Muscle layer of colon (tissue), 2 donors: ENCODE measurements at regions not wholly inside any gene's neighbourhood (a gene's known extent, or its start where the extent isn't known, plus 50 kb on each side); places are given as distances from the start of the nearest gene placed in this dataset.

Experiments
- H3K27ac ChIP-seq: one replicate; pipeline ENCODE4 v1.7.0; 2013; ENCODE audit warnings: low read depth, mild to moderate bottlenecking, low read length, moderate library complexity
- H3K27me3 ChIP-seq, 2 donors: one replicate each; pipeline ENCODE4 v1.7.0; 2013; ENCODE audit warnings: low read length in 2 of 2, mild to moderate bottlenecking in 2 of 2; ENCODE audit not compliant: insufficient read depth in 2 of 2, control insufficient read depth in 1 of 2
- H3K36me3 ChIP-seq: one replicate; pipeline ENCODE4 v1.7.0; 2013; ENCODE audit warnings: mild to moderate bottlenecking, low read length; ENCODE audit not compliant: insufficient read depth
- H3K4me1 ChIP-seq: one replicate; pipeline ENCODE4 v1.7.0; 2013; ENCODE audit warnings: mild to moderate bottlenecking, low read length; ENCODE audit not compliant: insufficient read depth
- H3K4me3 ChIP-seq, 2 donors: one replicate each; pipeline ENCODE4 v1.7.0; 2013; ENCODE audit warnings: low read length in 2 of 2, low read depth in 1 of 2, mild to moderate bottlenecking in 1 of 2, moderate library complexity in 1 of 2
- H3K9ac ChIP-seq: one replicate; pipeline ENCODE4 v1.7.0; 2013; ENCODE audit warnings: low read length
- H3K9me3 ChIP-seq: one replicate; pipeline ENCODE4 v1.7.0; 2013; ENCODE audit warnings: mild to moderate bottlenecking, low read length
- donor health status: abdominal sarcoma.
- donor health status: Adenocarcinoma of cecum.

DNA sequence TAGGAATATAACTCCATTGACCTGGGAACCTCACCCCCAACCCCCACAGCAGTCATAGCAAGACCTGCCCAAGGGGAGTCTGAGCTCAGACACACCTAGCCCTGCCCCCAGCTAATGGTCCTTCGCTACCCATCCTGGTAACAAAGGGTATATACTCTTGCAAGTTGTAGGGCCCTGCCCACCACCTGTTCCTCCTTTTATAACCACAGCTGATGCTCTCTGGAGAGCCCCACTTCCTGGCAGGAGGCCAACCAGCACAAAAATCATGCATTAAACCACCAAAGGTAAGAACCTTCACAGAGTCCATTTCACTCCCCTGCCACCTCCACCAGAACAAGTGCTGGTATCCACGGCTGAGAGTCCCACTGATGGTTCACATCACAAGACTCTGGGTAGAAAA is 1195.3 kb upstream of the SEMA6A start:
- H3K27me3 ChIP-seq: no peaks in the 10 kb centered on the region
- H3K9me3 ChIP-seq: no peaks in the 10 kb centered on the region
- no peak overlapping the region for H3K9ac ChIP-seq
- H3K4me3 ChIP-seq: no peak overlapping the region
- no peaks in the 10 kb centered on the region for H3K4me1 ChIP-seq
- no peak overlapping the region for H3K27ac ChIP-seq
- no peaks in the 10 kb centered on the region for H3K36me3 ChIP-seq

DNA sequence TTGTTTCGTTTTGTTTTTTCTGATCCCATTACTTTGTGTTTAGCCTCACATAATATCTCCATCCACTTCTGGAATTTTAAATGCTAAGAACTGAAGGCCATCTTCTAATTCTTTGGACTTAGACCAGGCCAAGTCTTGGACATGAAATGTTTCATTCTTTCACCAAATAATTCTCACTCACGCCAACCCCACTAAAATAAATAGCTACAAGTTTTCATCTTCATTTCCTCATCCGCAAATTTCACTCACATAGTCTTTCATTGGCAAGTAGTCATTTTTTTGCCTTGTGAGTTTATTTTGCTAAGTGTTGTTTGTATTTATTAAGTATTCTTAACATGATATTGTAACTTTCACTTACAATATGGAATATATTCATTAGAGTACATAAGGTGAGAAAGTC is 1188.6 kb upstream of the SEMA6A start:
- Histone ChIP-seq H3K9me3 (no peaks in the 10 kb centered on the region), H3K4me3 (no peak overlapping the region), H3K36me3 (no peaks in the 10 kb centered on the region), H3K4me1 (no peaks in the 10 kb centered on the region), H3K27me3 (no peaks in the 10 kb centered on the region), H3K27ac (no peak overlapping the region), H3K9ac (no peak overlapping the region)

DNA sequence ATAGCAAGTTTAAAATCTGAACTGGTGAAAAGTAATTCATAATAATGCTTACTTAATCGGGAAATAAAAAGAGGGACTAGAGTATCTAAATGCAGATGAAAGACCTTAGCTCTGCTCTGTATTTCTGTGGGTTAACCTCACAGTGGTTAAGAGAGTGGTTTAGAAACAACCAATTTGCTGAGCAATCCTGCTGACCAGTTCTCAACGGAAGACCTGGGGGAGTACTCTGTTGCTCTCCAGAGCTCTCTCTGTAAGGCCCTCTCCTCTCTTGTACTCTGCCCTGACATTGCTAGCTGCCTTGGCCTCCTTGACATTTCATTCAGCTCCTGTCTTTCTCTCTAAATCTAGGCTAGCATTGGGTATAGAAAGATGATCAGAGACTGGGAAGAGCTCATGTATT is 1186.6 kb upstream of the SEMA6A start:
- no peaks in the 10 kb centered on the region for H3K4me1 ChIP-seq
- H3K36me3 ChIP-seq: no peaks in the 10 kb centered on the region
- no peak overlapping the region for H3K27ac ChIP-seq
- H3K9ac ChIP-seq: no peak overlapping the region
- no peak overlapping the region for H3K4me3 ChIP-seq
- no peaks in the 10 kb centered on the region for H3K27me3 ChIP-seq
- no peaks in the 10 kb centered on the region for H3K9me3 ChIP-seq

DNA sequence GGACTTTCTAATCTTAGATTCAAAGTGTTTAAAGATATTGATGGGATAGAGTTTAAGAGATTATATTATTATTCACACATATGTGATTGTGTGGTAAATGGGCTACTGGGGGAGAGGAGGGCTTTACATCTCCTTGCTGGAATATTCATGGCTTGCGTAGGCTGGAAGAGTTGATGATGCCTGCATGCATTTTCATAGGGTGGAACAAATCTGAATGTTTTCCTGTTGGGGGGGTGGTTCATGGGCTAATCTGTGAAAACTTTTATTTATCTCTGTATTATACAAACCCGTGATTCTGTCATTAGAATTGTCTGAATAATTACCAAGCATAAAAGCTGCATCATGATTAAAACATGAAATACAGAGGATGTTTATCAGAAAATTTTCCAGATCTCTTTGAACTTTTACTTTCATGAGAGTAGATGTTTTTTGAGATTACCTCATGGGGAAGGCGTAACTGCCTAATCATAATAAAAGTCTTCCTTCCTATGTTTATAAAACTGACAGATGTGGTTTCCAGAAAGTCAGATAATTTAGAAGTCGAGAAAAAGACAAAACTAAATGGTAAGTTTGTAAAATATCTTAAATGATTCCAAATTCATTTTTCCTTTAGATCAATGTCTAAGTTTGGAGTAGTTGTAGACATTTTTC is 1185.4 kb upstream of the SEMA6A start:
- Histone ChIP-seq H3K9ac (no peak overlapping the region), H3K4me1 (no peaks in the 10 kb centered on the region), H3K27ac (no peak overlapping the region), H3K4me3 (no peak overlapping the region), H3K36me3 (no peaks in the 10 kb centered on the region), H3K27me3 (no peaks in the 10 kb centered on the region), H3K9me3 (no peaks in the 10 kb centered on the region)

DNA sequence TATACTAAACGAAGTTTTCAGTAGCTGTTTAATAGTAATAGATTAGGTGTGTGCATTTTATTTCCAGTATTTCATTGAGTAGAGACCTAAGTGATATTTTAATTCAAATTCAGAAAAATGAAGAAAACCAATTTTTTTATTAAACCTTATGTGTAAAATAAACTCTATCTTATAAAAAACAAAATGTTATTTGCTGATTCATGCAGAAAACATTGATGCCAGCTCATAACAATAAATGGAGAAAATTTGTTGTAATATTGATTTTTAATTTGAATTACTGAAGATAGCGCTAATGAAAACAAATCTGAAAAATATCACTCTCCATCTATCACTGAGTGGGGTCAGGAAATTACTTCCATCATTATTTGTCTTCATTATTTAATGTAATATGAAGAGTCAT is 1177.8 kb upstream of the SEMA6A start:
- no peaks in the 10 kb centered on the region for H3K4me1 ChIP-seq
- no peak overlapping the region for H3K4me3 ChIP-seq
- H3K27ac ChIP-seq: no peak overlapping the region
- H3K27me3 ChIP-seq: no peaks in the 10 kb centered on the region
- H3K36me3 ChIP-seq: no peaks in the 10 kb centered on the region
- no peak overlapping the region for H3K9ac ChIP-seq
- no peaks in the 10 kb centered on the region for H3K9me3 ChIP-seq

DNA sequence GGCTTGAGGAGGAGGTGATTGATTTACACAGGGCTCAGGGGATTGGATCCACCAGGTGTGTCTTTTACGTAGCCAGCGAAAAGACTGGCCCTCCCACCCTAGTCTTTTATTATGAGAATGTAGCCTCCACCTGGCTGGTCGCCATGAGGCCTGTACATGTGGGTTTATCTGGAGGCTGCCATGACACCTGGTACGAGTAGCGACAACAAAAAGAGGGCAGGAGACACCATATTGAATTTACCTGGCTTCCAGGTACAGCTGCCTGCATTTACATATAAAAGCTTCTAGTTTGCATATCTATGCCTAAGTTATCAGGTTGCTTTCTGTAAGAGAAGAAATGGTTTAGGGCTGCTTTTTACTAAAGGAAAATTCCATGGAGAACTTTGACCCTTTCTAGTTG is 1173.7 kb upstream of the SEMA6A start:
- H3K9ac ChIP-seq: no peak overlapping the region
- H3K9me3 ChIP-seq: no peaks in the 10 kb centered on the region
- H3K27me3 ChIP-seq: no peaks in the 10 kb centered on the region
- no peaks in the 10 kb centered on the region for H3K36me3 ChIP-seq
- H3K4me3 ChIP-seq: no peak overlapping the region
- no peak overlapping the region for H3K27ac ChIP-seq
- no peaks in the 10 kb centered on the region for H3K4me1 ChIP-seq

DNA sequence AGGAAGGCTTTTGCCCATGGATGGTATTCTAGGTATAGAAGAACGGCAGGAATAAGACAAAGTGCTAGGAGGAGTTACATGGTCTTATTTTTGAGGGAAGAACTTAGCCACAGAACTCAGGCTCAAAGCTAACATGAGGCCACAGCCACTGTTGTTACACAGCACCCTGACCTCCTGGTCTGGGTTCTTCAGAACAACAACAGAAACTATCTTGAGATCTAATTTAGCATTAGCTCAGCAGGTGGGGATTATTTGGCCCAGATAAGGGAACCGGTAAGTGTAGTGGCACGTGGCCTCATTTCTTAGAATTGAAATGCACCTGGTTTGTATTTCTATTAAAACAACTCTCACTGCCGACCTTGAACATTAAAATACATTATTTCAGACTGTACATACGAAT is 1168.7 kb upstream of the SEMA6A start:
- no peaks in the 10 kb centered on the region for H3K9me3 ChIP-seq
- H3K4me3 ChIP-seq: no peak overlapping the region
- H3K36me3 ChIP-seq: no peaks in the 10 kb centered on the region
- no peak overlapping the region for H3K27ac ChIP-seq
- H3K4me1 ChIP-seq: no peaks in the 10 kb centered on the region
- no peak overlapping the region for H3K9ac ChIP-seq
- H3K27me3 ChIP-seq: no peaks in the 10 kb centered on the region

DNA sequence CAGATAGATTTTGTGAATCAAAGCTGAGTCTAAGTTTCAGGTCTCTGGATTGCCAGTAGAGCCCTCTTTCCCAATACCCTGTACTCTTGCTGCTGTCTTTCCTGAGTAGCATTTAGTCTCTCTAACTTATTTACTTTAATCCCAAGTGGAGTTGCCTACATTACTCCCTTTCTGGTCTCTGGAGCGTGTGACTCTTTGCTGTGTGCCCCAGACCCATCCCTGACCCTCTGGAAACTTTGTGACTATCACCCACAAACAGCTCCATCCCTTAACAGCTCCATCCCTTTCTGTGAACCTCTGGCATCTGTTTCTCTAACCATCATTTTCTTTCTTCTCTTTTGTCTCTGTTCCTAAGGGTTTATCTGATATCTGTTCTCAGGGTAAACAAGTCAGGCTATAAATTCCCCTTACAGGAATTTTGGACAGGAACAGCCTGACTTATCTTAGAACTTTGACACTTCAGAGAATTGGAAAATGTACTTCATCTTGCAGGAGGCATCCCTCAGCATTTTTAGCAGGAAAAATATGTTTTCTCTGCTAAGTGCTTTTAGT is 1167.1 kb upstream of the SEMA6A start:
- no peaks in the 10 kb centered on the region for H3K27me3 ChIP-seq
- no peak overlapping the region for H3K27ac ChIP-seq
- H3K9me3 ChIP-seq: no peaks in the 10 kb centered on the region
- H3K4me1 ChIP-seq: no peaks in the 10 kb centered on the region
- H3K9ac ChIP-seq: no peak overlapping the region
- no peaks in the 10 kb centered on the region for H3K36me3 ChIP-seq
- H3K4me3 ChIP-seq: no peak overlapping the region

DNA sequence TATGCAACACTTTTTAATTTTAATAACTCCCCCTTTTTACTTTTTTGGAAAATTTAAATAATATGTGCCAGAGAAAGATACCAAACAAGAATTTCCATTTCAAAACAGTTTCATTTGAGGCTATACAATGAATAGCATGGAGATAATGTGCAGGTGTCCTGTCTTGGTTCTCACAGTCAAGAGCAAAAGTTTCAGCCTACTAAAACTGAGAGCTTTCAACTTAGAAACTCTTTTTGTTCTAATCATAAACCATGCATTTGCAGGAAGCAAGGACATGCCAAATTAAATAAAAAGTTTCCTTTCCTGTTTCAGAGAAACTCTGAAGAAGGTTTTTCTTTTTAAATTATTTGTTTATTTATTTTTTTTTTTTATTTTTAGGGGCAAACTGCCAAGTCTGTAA is 1165.6 kb upstream of the SEMA6A start:
- no peak overlapping the region for H3K27ac ChIP-seq
- no peaks in the 10 kb centered on the region for H3K9me3 ChIP-seq
- H3K27me3 ChIP-seq: no peaks in the 10 kb centered on the region
- no peak overlapping the region for H3K4me3 ChIP-seq
- H3K36me3 ChIP-seq: no peaks in the 10 kb centered on the region
- H3K4me1 ChIP-seq: no peaks in the 10 kb centered on the region
- no peak overlapping the region for H3K9ac ChIP-seq

DNA sequence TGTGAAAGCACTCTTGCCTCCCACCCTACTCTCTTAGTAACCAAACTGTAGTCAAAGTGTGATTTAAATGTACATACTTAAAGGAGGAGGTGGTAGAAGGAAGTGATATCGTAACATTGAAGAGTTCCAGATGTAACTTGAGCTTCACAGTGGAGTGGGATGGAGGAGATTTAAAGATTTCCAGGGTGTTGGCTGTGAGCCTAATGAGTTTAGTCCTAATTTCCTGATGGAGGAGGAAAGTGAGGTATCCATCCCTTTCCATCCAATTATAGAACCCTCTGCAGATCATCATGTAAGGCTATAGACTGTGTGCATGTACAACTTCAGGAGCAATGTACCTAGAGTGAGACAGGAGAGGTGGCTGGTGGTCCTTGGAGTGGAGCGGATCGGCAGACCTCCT is 1163.9 kb upstream of the SEMA6A start:
- no peaks in the 10 kb centered on the region for H3K9me3 ChIP-seq

DNA sequence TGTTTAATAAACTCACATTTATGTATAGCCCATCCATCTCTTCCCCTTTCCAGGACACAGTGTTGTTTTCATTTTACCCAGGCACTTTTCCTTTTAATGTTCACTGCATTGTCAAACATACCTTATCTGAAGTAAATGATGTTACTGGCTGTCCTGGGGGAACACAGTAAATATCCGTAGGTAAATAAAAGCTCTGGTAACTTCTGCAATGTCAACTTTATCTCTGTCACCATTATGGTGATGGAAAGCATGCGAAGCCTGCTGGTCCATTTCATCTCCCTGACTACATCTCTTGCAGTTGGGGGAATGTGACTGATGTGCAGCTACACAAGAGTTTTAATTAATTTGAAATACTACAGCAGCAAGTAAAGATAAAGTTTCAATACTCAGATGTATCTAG is 1162.1 kb upstream of the SEMA6A start:
- H3K27ac ChIP-seq: no peak overlapping the region
- no peak overlapping the region for H3K4me3 ChIP-seq

More for the DNA sequence above, 1163.9 kb upstream of the SEMA6A start:
- Histone ChIP-seq H3K27me3 (no peaks in the 10 kb centered on the region), H3K4me1 (no peaks in the 10 kb centered on the region), H3K36me3 (no peaks in the 10 kb centered on the region), H3K9ac (no peak overlapping the region), H3K4me3 (no peak overlapping the region), H3K27ac (no peak overlapping the region)

DNA sequence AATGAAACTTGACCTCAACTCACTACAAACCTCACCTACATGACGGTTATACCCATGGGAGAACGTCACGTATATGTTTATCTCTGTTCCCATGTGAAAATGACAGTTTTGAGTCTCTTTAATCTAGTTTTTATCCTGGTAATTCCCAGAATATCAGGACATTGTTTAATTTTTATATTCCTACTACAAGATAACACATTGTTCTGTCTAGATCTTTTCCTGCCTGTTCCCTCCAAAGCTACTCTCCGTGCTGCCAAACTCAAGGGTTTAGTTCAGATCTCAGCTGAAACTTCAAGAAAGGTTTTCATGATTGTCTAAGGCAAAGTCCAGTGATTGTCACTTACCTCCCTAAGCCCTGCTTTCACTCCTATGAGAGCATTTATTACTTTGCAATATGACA is 1159.4 kb upstream of the SEMA6A start:
- no peaks in the 10 kb centered on the region for H3K9me3 ChIP-seq
- H3K4me1 ChIP-seq: peaks cover 13% of the 10 kb centered on the region
- H3K27me3 ChIP-seq: no peaks in the 10 kb centered on the region
- H3K9ac ChIP-seq: no peak overlapping the region
- no peaks in the 10 kb centered on the region for H3K36me3 ChIP-seq
- H3K4me3 ChIP-seq: no peak overlapping the region
- H3K27ac ChIP-seq: no peak overlapping the region

More for the DNA sequence above, 1162.1 kb upstream of the SEMA6A start:
- H3K36me3 ChIP-seq: no peaks in the 10 kb centered on the region
- no peaks in the 10 kb centered on the region for H3K9me3 ChIP-seq
- no peaks in the 10 kb centered on the region for H3K27me3 ChIP-seq
- peaks cover 1% of the 10 kb centered on the region for H3K4me1 ChIP-seq
- H3K9ac ChIP-seq: no peak overlapping the region
